ENCODE measurements at regions not wholly inside any gene's neighbourhood (a gene's known extent, or its start where the extent isn't known, plus 50 kb on each side); places are given as distances from the start of the nearest gene placed in this dataset.

- TF ChIP-seq CTCF (IDR thresholded peaks at IDR 0.05; ENCODE audit: borderline replicate concordance), result no peak
- DNase-seq, result no peak
- no peak overlapping the region for H3K4me3 ChIP-seq
- intact Hi-C loops (cut with micrococcal nuclease), result no loop called here
- H3K4me1 ChIP-seq, result no peaks in the 10 kb centered on the region
- no peaks in the 10 kb centered on the region for H3K36me3 ChIP-seq
- no peaks in the 10 kb centered on the region for H3K27me3 ChIP-seq (ENCODE audit: low read depth)
- H3K9me3 ChIP-seq (replicated peaks), result peaks cover 6% of the 10 kb centered on the region
- no peak overlapping the region for H3K27ac ChIP-seq (replicated peaks)
These were observed 1225.8 kb upstream of the PRMT6 start for GRCh38 chr1:105830571-105831146.

GRCh38 chr1:105838071-105838470, 1218.4 kb upstream of the PRMT6 start:
- no peaks in the 10 kb centered on the region for H3K36me3 ChIP-seq
- H3K9me3 ChIP-seq (replicated peaks), result peaks cover 3% of the 10 kb centered on the region
- no peak for DNase-seq
- H3K27ac ChIP-seq (replicated peaks), result no peak overlapping the region
- H3K4me3 ChIP-seq, result no peak overlapping the region
- intact Hi-C loops (cut with micrococcal nuclease), result no loop called here
- no peaks in the 10 kb centered on the region for H3K4me1 ChIP-seq
- no peak for TF ChIP-seq CTCF (IDR thresholded peaks at IDR 0.05; ENCODE audit: borderline replicate concordance)
- no peaks in the 10 kb centered on the region for H3K27me3 ChIP-seq (ENCODE audit: low read depth)

GRCh38 chr1:105865546-105865945, 1190.9 kb upstream of the PRMT6 start:
- no peaks in the 10 kb centered on the region for H3K4me1 ChIP-seq
- TF ChIP-seq CTCF (IDR thresholded peaks at IDR 0.05; ENCODE audit: borderline replicate concordance), result no peak
- no peak overlapping the region for H3K4me3 ChIP-seq
- no peak overlapping the region for H3K27ac ChIP-seq (replicated peaks)
- no peak for DNase-seq
- H3K36me3 ChIP-seq, result no peaks in the 10 kb centered on the region
- H3K27me3 ChIP-seq (ENCODE audit: low read depth), result no peaks in the 10 kb centered on the region
- intact Hi-C loops (cut with micrococcal nuclease), result no loop called here
- H3K9me3 ChIP-seq (replicated peaks), result peaks cover 6% of the 10 kb centered on the region

GRCh38 chr1:105872817-105873216, 1183.7 kb upstream of the PRMT6 start:
- H3K4me1 ChIP-seq, result no peaks in the 10 kb centered on the region
- intact Hi-C loops (cut with micrococcal nuclease), result no loop called here
- DNase-seq, result no peak
- H3K9me3 ChIP-seq (replicated peaks), result peaks cover 8% of the 10 kb centered on the region
- no peaks in the 10 kb centered on the region for H3K36me3 ChIP-seq
- H3K4me3 ChIP-seq, result no peak overlapping the region
- H3K27me3 ChIP-seq (ENCODE audit: low read depth), result no peaks in the 10 kb centered on the region
- no peak overlapping the region for H3K27ac ChIP-seq (replicated peaks)
- TF ChIP-seq CTCF (IDR thresholded peaks at IDR 0.05; ENCODE audit: borderline replicate concordance), result no peak

- Histone ChIP-seq H3K4me3 (no peak overlapping the region), H3K4me1 (no peaks in the 10 kb centered on the region), H3K27ac (replicated peaks) (no peak overlapping the region), H3K9me3 (replicated peaks) (peaks cover 22% of the 10 kb centered on the region), H3K36me3 (no peaks in the 10 kb centered on the region), H3K27me3 (ENCODE audit: low read depth) (no peaks in the 10 kb centered on the region)
- DNase-seq, result no peak
- intact Hi-C loops (cut with micrococcal nuclease), result no loop called here
- no peak for TF ChIP-seq CTCF (IDR thresholded peaks at IDR 0.05; ENCODE audit: borderline replicate concordance)
These were observed 1181.9 kb upstream of the PRMT6 start for GRCh38 chr1:105874621-105875020.

Measured in left ventricle myocardium inferior (tissue), 1 donor.